DMS 273 (cell line): ENCODE measurements at regions not wholly inside any gene's neighbourhood (a gene's known extent, or its start where the extent isn't known, plus 50 kb on each side); places are given as distances from the start of the nearest gene placed in this dataset.
"Not testable (repeated sequence)": the region's sequence is repeated elsewhere in the genome, so short reads cannot be mapped to it uniquely, and the experiment has no call there.

Experiments used
- DNase-seq: peaks from one replicate; lab custom pipeline; 2025; ENCODE audit not compliant: unreplicated experiment; lab: John Stamatoyannopoulos, UW

DNA sequence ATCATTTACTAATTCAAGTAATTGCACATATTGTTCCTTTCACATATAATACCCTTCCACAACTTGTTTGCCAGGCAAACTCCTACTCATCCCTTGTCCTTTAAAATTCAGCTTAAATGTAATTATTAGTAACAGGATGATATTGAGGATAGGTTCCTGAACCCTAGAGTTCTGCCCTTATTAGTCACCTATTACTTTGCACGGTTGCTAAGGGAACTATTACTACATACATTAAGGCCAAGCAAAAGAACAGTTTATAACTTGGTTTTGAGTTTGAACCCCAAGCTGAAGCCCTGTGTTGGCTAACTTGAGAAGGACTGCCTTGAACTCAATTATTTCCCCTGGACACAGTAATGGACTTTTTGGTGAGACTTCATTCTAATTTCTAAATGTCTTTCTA is 529.7 kb downstream of the IGSF11 start:
- DNase-seq = no peak

DNA sequence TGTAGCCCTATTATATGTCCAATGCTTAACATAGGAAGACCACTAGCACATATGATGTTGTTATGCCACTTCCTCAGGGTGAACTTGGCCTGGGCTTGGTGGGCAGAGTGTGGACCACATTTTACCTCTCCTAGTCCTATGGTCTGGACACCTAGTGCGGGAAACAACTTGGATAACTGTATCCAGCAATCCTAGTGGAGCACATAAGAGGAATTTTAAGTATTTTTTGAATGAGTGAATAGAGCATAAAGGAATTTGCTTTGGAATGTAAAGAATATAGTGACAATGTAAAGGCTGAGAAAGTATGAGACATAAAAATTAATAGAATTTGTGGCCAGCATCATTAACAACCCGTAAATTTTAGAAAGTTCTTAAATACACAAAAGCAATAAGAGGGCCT is 528.9 kb downstream of the IGSF11 start:
- DNase-seq = no peak

DNA sequence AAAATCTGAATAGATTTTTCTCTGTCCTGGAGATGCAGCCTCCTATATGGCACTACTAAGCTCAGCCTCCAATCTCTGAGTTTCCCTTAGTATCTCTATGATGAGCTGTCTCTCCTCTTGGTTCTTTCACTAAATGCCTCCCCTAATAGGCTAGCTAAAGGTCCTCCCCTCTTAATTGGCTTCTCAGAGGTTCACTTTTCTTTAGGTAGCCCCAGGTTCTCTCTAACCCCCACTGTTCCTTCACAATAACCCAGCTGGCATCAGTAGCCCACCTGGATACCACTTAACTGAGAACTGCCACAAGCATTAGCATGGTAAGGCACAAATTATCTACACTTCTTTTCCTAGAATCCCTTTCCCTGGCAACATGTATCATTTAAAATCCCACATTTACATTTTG is 523.2 kb downstream of the IGSF11 start:
- no peak for DNase-seq

DNA sequence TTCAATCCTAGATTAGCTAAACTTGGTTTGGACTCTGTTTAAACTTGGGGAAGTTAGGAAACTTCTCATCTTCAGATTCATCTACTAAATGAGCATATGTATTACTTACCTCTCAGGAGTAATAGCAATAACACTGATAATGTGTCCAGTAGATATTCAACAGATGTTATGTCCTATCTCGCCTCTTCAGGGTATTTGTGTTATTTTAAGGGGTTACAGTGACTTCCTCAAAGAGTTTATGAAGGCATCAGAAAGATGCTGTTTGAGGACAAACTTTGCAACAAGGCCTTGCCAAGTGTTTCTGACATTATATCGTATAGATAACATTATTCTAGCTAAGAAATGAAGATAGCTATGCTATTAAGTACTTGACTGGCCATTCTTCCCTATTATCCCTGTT is 522.3 kb downstream of the IGSF11 start:
- DNase-seq = no peak

DNA sequence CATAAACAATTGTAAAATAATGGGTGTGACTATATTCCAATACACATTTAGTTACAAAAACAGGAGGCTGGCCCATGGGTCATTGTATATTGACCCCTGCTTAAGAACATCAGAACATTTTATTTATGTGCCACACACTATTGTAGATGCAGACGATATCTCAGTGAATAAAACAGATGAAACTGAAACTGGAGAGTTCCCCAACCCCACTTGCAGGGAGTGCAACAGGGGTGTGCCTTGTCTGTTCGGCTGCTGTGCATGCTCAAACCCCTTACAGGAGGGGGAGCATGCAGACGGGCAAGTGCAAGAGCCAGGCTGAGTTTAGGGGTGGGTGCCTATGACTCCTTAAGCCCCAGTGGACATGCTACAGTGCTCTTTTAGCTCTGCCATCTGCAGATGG is 509.6 kb downstream of the IGSF11 start:
- DNase-seq = no peak

DNA sequence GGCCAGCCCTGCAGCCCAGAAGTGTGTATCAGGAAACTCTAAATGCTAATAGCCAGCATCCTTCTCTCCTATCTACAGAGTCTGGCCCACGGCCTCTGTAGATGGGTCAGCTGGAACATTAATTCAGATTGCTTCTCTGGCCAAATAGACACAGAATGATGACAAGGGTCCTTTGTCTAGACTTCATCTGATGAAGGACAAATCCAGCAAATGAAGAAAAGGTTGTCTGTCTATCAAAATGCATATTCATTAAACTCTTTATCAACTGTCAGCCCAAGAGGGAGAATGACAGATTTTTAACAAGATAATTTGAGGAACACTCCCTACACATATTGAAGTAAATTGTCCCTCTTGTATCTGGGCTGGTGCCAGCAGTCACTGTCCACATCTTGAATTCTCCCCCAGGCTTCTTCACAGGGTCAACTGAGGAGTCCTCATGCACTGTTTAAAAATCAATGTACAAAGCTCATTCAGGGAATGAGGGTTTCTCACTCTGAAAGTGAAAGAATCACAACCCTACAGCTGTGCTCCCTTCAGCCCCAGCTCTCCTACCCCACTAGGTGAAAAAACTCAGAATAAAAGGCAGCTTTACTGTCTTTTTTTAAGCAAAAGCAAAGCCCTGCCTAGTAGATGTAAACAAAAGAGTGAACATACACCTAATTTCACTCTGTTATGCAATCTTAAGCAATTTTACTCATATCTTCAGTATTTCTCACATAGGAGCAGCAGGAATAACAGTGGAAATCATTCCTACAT is 507.7 kb downstream of the IGSF11 start:
- no peak for DNase-seq

DNA sequence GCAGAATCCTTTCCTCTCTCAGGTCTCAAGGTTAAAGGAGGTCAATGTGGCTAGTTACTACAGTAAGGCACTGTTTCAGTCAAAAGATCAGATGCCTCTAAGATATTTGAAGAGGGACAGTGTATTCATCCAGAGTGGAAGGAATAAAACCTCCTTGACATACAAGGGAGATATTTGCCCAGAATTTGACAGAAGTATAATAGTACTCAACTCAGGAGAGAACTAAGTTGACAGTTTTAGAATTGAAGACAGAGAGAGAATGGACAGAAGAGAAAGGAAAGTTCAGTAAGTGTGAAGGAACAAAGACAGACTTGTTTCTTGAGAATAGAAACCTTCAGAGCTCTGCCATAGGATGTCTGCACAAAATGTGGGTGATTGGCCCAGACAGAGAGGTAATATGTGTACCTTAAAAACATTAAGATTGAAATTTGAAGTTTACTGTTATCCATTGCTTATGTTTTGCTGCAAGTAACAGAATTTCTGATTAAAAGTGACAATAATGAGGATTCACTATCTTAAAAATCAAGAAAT is 507.1 kb downstream of the IGSF11 start:
- DNase-seq = no peak

DNA sequence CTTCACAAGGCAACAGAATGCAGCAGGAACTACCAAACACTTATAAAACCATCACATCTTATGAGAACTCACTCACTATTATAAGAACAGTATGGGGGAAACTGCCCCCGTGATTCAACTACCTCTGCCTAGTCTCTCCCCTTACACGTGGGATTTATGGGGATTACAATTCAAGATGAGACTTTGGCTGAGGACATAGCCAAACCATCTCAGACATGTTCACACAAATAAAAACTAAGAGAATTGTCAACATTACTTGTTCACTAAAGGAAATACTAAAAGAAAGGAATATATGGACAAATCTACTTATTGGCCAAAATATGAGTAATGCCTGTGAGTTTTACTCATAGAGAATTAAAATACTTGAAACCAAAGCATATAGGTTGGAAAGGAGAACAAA is 505.1 kb downstream of the IGSF11 start:
- no peak for DNase-seq

DNA sequence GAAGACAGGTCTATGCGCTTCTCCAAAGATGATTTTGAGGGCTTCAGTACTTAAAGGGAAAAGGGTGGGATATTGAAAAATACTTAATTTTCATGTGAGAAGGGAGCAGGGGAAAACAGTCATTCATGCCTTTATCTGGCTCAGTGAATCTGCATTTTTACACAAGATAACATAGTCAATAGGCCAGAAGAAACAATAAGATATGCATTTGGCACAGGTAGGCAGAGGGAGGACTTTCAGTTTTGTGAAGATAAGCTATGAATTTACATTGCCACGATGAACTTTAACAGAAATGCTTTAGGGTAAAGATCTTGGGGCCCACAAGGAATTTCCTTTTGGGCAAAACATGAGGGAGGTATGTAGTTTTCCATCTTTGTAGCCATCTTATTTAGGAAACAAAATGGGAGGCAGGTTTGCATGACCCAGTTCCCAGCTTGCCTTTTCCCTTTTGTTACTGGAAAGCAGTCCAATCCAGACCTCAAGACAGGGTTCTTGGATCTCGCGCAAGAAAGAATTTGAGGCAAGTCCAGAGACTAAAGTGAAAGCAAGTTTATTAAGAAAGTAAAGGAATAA is 504.2 kb downstream of the IGSF11 start:
- no peak for DNase-seq

DNA sequence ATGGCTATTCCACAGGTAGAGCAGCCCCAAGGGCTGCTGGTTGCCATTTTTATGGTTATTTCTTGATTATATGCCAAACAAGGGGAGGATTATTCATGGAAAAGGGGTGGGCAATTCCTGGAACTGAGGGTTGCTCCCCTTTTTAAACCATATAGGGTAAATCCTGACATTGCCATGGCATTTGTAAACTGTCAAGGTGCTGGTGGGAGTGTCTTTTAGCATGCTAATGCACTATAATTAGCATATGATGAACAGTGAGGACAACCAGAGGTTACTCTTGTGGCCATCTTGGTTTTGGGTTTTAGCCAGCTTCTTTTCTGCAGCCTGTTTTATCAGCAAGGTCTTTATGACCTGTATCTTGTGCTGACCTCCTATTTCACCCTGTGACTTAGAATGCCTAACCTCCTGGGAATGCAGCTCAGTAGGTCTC is 503.7 kb downstream of the IGSF11 start:
- not testable (repeated sequence) for DNase-seq

DNA sequence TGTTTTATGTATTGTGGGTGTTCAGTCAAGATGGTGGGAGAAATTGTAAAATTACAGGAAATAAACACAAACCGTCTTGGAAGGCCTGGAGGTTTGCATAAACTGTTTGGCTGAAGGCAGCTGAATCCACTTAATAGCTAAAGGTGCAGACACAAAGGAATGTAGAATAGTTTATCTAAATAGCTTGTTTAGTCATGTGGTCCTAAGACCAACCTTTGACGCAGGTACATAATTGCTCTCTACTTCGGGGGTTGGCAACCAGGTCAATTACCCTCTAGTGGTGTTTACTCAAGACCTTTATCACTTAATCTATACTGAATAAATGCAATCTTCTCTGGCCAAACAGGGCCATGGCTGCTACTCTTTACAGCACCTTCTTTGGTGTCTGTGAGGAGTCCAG is 502.8 kb downstream of the IGSF11 start:
- no peak for DNase-seq

DNA sequence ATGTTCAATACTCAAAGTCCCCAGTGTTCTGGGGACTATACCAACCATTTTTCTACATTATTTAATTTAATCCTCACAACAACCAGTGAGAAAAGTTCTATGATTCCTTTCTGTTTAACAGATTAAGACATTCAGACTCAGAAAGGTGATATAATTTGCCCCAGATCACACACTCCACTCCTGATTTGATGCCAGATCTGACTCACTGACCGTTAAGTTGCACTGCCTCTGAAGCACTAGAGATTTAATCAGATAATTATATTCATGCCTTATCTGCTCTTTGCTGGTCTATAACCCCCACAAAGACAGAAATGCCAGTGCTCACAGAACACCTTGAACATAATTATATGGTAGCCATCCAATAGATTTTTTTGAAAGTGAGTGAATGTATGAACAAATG is 501.0 kb downstream of the IGSF11 start:
- DNase-seq = no peak

DNA sequence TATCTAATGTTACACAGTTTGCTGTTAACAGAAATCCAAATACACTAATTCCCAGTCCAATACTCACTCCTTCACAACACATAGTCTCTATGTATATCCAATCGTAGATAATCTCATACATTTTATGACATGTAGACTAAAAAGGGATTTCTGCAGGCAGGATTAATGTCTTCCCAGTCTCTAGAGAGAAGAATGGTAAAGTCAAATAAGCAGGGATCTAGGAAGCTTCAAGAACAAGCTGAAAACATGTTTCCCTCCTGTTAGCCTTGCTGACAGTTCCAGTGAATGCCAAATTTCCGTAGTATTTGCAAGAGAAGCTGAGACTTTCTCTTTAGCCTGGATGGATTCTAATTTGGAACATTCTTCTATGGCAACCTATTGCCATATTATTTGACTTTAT is 500.1 kb downstream of the IGSF11 start:
- no peak for DNase-seq

DNA sequence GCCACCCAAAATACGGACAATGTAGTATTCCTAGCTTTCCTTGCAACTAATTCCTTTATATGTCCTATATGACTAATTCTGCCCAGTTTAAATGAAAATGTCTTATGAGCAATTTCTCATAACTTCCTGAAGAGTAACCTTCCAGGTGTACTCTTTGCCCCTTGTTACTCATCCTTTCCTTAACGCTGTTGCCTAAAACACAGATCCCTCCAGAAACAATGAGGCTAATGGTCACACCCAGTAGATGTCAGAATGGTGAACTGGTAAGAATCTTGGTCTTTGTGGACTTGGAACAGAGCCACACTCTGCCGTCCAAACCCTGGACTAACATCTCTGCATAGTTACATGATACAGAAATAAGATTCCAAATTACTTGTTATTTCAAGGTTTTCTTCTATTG is 497.9 kb downstream of the IGSF11 start:
- no peak for DNase-seq

DNA sequence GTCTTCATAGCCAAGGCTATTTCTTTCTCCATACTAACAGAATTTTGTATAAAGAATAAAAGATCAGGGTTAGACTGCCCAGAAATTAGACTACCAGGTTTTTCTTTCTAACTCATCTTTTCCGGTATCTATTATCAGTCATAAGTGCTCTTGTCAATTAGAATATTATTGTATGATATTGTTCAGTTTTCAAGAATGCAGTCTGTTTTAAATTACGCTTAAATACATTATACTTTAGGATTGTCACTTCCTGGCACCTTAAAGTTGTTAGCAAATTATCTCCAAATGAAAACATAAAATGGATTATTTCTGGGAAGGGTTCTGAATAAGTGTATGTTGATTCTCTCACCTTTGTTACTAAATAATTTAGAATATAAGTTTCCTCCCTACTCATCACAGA is 497.2 kb downstream of the IGSF11 start:
- no peak for DNase-seq

DNA sequence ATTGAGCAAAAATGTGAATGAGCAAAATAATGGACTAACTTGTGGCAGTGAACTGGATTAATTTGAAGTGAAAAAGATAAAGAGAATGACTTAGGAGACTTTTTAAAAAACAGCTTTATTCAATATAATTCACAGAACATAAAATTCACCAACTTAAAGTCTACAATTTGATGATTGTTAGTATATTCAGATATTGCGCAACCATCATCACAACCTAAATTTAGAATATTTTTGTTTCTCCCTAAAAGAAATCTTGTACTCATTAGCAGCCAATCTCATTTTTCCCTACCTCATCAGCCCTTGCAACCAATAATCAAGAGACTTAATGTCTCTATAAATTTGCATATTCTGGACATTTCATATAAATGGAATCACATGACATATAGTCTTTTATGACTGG is 496.5 kb downstream of the IGSF11 start:
- DNase-seq = no peak

DNA sequence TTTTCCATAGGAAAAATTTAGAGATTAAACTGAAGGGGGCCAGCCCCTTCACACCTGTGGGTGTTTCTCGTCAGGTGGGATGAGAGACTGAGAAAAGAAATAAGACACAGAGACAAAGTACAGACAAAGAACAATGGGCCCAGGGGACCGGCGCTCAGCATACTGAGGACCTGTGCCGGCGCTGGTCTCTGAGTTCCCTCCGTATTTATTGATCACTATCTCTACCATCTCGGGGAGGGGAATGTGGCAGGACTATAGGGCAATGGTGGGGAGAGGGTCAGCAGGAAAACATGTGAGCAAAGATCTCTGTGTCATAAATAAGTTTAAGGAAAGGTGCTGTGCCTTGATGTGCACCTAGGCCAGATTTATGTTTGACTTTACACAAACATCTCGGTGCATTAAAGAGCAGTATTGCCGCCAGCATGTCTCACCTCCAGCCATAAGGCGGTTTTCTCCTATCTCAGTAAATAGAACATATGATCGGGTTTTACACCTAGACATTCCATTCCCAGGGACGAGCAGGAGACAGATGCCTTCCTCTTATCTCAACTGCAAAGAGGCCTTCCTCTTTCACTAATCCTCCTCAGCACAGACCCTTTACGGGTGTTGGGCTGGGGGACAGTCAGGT is 494.7 kb downstream of the IGSF11 start:
- DNase-seq = not testable (repeated sequence)

DNA sequence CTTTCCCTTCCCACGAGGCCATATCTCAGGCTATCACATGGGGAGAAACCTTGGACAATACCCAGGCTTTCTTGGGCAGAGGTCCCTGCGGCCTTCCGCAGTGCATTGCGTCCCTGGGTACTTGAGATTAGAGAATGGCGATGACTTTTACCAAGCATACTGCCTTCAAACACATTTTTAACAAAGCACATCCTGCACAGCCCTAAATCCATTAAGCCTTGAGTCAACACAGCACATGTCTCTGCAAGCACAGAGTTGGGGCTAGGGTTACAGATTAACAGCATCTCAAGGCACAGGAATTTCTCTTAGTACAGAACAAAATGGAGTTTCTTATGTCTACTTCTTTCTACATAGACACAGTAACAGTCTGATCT is 494.2 kb downstream of the IGSF11 start:
- not testable (repeated sequence) for DNase-seq

DNA sequence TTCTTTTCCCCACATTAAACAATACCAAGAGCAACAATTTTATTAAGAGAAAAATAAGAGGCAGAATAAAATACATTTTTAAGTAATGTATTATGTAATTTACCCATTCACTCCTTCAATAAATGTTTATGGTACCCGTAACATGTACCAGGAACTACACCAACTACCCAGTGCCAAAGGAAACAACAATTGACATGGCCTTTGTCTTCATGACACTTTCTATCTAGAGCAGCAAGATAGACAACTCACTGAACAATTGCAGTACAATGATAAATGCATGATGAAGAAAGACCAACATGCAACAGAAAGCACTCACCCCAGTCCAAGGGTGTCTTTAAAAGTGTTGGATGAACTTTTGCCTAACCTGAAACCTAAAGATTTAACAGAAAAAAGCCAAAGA is 493.8 kb downstream of the IGSF11 start:
- DNase-seq = no peak

DNA sequence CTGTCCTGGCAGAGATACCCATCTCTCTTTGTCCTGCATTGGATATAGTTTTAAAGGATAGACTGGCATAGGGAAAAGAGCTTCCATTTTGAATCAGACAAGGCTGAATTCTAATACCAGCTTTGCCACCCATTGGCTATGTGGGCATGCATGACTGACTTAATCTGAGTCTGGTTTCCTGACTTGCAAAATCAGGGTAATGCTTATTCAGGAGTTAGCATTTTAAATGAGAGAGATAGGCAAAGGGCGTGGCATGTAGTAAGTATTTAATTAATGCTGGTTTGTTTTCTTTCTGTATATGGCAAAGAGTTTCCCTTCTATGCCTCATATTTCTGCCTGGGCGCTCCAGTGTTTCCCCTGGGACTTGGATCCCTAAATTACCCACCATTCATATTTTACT is 492.9 kb downstream of the IGSF11 start:
- DNase-seq = no peak

DNA sequence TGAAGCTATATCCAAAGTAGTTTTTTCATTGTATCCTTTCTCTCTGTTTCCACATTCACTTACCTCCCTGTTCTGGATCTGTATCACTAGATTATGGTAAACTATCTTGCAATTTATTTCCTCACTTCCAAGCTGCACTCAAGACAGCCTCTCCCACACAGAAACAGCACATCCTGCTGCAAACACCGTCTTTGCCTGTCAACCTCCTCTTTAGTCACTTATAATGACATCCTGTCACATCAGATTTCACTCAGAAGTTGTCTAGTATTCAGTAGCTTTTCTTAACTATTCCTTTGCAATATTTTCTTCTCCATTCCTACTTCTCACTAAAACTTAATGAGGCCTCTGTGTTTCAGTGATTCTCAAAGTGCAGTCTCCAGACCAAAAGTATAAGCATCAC is 490.8 kb downstream of the IGSF11 start:
- no peak for DNase-seq

DNA sequence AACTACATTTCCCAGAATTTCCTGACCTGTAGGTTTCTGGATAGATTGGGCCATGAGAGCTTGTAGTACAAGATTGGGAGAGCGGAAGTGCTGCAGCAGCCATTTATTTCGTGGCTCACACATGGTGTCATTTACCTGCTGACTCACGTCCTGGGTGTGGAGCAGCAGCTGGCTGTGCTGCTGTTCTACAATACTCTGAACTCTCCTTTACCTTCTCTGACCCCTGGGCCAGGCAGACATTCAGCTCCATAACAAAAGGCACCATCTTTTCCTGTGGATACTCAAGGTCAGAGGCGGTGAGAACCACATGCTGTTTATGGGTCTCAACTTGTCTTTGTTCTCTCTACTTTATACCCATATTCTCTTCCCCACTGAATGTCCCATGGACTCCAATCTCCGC is 490.2 kb downstream of the IGSF11 start:
- DNase-seq = no peak
